ENCODE measurements at regions not wholly inside any gene's neighbourhood (a gene's known extent, or its start where the extent isn't known, plus 50 kb on each side); places are given as distances from the start of the nearest gene placed in this dataset.
"Not testable (repeated sequence)": the region's sequence is repeated elsewhere in the genome, so short reads cannot be mapped to it uniquely, and the experiment has no call there.

DNA sequence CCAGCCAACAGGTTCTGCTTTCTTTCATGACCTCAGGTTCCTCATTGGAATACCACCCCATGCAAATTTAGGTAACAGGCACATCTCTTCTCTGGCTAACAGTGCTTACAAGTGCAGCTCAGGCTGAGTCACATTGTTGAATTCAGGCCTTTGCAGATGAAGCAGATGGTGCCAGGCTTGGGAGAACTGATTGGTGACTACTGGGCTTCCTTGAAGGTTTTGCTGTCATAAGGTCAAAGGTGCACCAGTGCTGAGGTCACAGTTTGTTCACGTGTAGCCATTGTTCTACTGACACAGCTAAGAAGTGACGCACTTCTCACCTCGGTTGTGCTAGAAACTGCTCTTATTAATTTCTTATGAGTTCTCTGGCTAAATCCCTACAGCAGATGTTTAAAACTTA, 128.6 kb upstream of the BMPER start:
- DNase-seq (ENCODE audit: low spot score in 2 of 2) (no peak), FAIRE-seq (no peak)

DNA sequence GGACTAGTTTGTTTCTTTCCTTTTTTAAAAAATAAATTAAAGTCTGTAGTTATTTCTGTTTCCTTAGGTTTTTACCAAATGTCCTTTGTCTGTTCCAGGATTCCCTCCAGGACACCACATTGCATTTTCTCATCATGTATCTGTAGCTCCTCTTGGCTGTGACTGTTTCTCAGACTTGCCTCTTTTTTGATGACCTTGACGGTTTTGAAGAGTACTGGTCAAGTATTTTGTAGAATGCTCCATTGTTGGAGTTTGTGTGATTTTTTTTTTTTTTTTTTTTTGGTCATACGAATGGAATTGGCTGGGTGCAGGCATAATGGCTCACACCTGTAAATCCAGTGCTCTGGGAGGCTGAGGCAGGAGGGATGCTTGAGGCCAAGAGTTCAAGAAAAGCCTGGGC, 127.1 kb upstream of the BMPER start:
- no peak for FAIRE-seq
- DNase-seq (ENCODE audit: low spot score in 2 of 2), result no peak

DNA sequence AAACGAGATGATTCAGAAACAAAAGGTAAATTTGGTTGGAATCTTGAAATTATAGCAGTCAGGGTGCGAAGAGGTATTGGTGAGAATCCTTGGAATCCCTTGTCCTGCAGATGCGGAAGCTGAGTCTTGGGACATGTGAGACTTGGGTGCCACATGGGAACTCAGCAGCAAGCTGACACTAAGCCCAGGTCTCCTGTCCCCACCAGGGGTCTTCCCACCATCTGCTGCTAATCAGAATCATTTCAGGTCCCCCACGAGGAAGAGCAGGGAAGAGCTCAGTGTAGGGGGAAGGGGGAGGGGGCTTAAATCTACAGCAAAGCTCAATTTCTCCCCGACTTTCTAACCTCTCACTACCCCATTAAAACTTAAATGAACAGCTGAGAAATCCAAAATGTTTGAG, 126.1 kb upstream of the BMPER start:
- DNase-seq (ENCODE audit: low spot score in 2 of 2), result no peak
- FAIRE-seq, result no peak

DNA sequence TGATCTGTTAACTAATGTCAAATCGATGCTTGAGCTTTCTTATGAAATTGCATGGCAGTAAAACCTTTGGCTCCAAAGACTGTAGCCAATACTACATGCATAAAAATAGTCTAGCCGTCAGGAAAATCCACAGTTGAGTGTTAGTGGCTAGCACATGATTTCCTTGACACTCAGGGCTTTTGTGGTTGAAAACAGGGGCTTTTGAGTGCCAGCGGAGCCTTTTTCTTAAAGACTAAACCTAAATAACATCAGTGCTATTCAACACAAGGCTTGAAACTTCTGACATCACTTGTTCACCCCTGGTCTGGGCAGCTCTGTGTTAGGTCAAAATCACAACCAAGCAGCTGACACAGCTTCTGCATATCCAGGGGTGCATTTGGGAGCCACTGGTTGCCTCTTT, 124.2 kb upstream of the BMPER start:
- no peak for FAIRE-seq
- no peak for DNase-seq (ENCODE audit: low spot score in 2 of 2)

DNA sequence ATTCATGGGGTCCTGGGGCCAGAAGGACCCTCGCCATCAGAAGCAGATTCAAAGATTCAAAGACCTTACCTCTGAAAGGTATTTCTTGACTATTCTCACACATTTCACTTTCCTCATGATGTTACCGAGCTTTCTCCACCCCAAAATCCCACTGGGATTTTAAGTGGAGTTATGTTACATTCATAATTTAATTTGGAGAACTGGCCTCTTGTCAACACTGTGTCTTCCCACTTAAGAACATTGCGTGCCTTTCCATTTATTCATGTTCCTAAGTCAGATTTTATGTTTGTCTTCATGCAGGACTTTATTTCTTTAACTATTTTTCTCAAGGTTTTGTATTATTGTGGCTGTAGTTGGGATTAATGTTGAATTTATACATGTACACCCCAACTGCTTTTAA, 123.5 kb upstream of the BMPER start:
- DNase-seq (ENCODE audit: low spot score in 2 of 2) (no peak), FAIRE-seq (no peak)

- DNase-seq (ENCODE audit: low spot score in 2 of 2) (no peak), FAIRE-seq (no peak)
Measured at GRCh38 chr7:33784000-33784399, 121.3 kb upstream of the BMPER start.

GRCh38 chr7:33788531-33788930, 116.8 kb upstream of the BMPER start:
- FAIRE-seq (no peak), DNase-seq (ENCODE audit: low spot score in 2 of 2) (no peak)

DNA sequence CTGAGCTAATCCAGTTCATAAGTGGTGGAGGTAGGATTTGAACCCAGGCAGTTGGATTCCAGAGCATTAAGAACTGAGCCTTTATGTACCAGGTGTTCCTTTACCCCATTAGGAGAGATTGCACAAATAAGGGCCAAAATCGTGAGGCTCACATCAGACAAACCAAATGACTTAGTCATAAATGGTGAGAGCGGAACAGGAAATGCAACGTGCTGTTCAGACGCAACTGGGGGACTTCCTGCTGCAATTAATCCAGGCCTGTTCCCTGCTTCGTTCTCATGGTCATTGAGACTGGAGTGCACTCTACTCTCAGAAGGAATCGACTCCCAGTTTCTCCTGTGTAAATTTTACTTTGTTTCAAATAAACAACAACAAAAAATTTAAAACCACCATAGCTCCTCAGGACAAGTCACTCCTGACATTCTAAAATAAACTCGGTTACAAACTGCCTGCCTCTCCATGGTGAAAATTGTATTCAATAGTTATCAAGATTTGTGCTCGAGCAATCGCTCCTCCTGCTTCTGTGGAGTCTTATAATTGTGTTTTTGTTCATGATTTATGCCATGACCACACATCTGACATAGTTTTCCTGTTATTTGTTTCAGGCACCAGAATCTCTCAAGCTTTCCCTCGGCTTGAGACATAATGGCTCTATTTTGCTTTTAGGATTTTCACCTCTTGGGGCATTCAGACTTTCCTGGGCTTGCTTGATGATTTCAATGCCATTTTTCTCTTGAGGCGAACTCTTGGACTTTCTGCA, 115.3 kb upstream of the BMPER start:
- no peak for DNase-seq (ENCODE audit: low spot score in 2 of 2)
- no peak for FAIRE-seq

GRCh38 chr7:33790746-33791145, 114.6 kb upstream of the BMPER start:
- FAIRE-seq (no peak), DNase-seq (ENCODE audit: low spot score in 2 of 2) (no peak)

- DNase-seq (ENCODE audit: low spot score in 2 of 2) (no peak), FAIRE-seq (no peak)
Measured at GRCh38 chr7:33792041-33792440, 113.3 kb upstream of the BMPER start.

DNA sequence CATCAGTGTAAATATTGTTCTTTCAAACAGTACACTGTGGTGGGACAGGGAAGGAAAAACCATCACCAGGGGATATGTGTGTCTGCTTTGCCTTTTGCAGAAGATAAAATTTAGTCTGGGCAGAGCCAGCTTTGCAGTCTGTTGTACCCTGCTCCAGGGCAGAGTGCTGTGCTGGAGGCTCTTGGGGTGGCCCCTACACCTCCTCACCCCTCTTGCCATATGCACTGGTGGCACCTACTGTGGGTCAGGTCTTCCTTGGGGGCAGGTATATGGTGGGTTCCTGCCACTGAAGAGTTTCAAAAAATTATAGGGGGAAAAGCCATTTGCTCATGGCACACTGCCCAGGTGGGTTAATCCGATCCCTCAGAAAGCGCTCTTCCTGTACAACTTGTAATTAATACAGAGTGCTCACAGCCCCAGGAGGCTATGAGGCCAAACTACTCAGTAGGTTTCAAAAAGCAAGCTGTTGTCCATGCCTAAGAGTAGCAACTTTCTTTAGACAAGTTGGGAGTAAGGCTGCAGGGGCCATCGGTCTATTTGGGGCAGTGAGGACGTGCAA, 112.7 kb upstream of the BMPER start:
- DNase-seq (ENCODE audit: low spot score in 2 of 2), result no peak

GRCh38 chr7:33793616-33794015, 111.7 kb upstream of the BMPER start:
- FAIRE-seq (no peak), DNase-seq (ENCODE audit: low spot score in 2 of 2) (no peak)

More for the DNA sequence above, 112.7 kb upstream of the BMPER start:
- no peak for FAIRE-seq

GRCh38 chr7:33794419-33794818, 110.9 kb upstream of the BMPER start:
- FAIRE-seq, result no peak

DNA sequence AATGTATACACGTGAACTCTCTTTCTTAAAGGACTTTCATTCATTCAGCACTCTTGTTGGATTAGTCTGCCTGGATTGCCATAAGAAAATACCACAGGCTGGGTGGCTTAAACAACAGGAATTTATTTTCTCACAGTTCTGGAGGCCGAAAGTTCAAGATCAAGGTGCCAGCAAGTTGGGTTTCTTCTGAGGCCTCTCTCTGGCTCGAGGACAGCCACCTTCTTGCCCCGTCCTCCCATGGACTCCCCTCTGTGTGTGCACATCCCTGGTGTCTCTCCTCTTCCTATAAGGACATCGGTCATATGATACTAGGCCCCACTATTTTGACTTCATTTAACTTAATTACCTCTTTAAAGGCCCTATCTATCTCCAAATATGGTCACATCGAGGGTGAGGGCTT, 110.4 kb upstream of the BMPER start:
- DNase-seq (ENCODE audit: low spot score in 2 of 2) (no peak), FAIRE-seq (no peak)

More at GRCh38 chr7:33794419-33794818, 110.9 kb upstream of the BMPER start:
- DNase-seq (ENCODE audit: low spot score in 2 of 2), result no peak

DNA sequence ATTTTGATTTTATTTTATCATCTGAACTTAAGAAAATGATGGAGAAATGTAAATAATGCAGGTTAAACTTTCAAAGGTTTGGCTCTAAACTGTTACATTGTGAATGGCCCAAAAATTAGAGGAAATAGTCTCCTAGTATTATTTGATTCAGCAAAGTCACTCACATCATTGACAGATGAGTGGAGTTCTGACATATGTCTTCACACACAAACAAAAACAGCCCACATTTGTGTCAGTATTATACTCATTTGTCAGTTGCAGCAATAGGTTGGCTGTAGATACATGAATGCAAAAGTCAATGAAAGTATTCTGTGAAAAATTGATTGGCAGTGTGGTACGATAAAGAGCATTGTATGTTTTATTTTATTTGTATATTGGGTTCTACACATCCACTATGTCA, 108.8 kb upstream of the BMPER start:
- FAIRE-seq, result no peak
- DNase-seq (ENCODE audit: low spot score in 2 of 2), result no peak

DNA sequence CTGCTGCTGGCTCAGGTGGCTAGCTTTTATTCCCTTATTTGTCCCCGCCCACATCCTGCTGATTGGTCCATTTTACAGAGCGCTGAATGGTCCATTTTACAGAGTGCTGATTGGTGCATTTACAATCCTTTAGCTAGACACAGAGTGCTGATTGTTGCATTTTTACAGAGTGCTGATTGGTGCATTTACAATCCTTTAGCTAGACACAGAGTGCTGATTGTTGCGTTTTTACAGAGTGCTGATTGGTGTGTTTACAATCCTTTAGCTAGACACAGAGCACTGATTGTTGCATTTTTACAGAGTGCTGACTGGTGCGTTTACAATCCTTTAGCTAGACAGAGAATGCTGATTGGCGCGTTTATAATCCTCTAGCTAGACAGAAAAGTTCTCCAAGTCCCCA, 107.8 kb upstream of the BMPER start:
- FAIRE-seq; DNase-seq (ENCODE audit: low spot score in 2 of 2): not testable (repeated sequence)

- FAIRE-seq (no peak), DNase-seq (ENCODE audit: low spot score in 2 of 2) (no peak)
Measured at GRCh38 chr7:33798686-33799325, 106.5 kb upstream of the BMPER start.

GRCh38 chr7:33799766-33800165, 105.6 kb upstream of the BMPER start:
- FAIRE-seq (no peak), DNase-seq (ENCODE audit: low spot score in 2 of 2) (no peak)

DNA sequence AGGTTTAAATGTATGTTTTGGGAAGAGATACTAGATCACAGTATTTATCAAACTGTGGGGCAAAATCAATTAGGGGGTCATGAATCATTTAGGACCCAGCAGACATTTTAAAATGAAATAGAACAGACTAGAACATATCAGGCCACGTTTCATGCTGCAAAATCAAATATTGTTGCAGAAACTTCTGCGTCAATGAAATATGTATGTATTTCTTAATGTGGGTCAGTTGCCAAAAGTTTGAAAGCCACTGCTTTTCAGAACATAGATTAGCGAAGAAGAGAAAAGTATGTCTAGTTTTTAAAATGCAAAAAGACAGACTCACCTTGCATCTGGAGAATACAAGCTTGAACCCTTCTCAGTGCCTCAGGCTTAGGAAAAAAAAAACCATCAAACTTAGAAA, 102.7 kb upstream of the BMPER start:
- FAIRE-seq, result no peak
- DNase-seq (ENCODE audit: low spot score in 2 of 2), result no peak

- FAIRE-seq (no peak), DNase-seq (ENCODE audit: low spot score in 2 of 2) (no peak)
Measured at GRCh38 chr7:33804140-33804660, 101.1 kb upstream of the BMPER start.

DNA sequence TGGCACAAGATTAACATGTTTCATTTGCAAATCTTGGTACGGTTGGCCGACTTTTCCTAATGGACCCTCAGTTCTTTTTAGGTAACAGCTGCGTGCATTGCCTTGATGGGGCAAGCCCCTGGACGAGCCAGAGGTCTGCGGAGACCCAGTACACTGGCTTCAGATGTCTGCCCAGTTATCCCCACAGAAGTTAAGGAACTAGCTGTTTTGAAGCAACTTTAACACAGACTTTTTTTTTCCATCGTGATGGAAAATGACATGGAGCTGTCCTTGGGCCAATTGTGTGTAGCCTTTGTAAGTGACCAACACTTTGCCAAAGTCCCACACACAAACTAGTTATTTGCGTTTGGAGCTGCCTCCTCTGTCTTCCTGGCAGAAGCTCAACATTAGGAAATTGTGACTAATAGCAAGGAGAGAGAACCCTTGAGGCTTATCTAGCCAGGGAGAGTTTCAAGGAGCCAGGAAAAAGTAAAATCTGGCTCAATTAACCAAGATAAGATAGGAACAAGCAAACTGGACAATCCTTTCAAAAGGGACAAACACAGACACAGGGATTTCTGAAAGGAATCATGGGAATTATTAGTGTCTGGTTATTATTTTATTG, 99.6 kb upstream of the BMPER start:
- DNase-seq (ENCODE audit: low spot score in 2 of 2), result no peak

More for the DNA sequence above, 99.6 kb upstream of the BMPER start:
- FAIRE-seq, result no peak

All from frontal cortex (tissue), 3 donors.